ENCODE measurements at regions not wholly inside any gene's neighbourhood (a gene's known extent, or its start where the extent isn't known, plus 50 kb on each side); places are given as distances from the start of the nearest gene placed in this dataset.

- DNase-seq, result no peak
Observed at GRCh38 chr15:96747291-96747690, 416.8 kb downstream of the NR2F2 start.

DNA sequence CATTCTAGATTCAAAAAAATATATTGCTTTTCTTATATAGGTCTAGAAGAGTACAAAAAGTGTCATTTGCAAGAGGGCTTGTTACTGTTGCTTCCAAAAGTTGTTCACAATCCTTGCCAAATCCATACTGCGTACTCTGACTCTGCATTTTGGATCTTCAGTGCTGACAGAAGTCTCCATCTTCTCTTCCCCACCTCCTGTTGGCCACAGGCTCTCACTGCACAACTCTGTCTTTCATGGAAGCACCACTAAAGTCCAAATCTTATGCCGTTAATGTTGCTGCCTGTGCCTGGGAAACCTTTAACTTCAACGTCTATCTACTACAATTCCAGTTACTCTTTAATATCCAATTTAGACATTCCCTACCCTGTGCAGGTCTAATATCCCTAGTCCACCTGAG lies 419.9 kb downstream of the NR2F2 start:
- DNase-seq, result no peak

- DNase-seq, result no peak
Observed at GRCh38 chr15:96756146-96756545, 425.6 kb downstream of the NR2F2 start.

DNA sequence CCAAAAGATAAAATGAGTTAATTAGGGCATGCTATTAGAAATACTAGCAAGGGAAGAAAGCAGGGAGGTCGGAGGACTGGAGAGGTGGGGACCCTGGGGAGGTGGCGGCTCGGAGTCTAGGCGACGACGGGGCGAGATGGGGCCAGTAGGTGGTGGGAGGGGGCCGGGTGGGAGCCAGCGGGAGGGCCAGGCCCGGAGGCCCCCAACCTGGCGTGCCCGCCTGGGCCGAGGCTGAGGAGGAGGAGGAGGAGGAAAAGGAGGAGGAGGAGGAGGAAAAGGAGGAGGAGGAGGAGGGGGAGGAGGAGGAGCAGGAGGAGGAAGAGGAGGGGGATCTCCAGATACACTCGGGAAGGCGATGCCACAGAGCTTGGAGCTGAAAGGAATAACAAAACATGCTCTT lies 426.2 kb downstream of the NR2F2 start:
- DNase-seq, result no peak

- no peak for DNase-seq
Observed at GRCh38 chr15:96762566-96762965, 432.1 kb downstream of the NR2F2 start.

GRCh38 chr15:96764501-96764900 lies 434.0 kb downstream of the NR2F2 start:
- no peak for DNase-seq

DNA sequence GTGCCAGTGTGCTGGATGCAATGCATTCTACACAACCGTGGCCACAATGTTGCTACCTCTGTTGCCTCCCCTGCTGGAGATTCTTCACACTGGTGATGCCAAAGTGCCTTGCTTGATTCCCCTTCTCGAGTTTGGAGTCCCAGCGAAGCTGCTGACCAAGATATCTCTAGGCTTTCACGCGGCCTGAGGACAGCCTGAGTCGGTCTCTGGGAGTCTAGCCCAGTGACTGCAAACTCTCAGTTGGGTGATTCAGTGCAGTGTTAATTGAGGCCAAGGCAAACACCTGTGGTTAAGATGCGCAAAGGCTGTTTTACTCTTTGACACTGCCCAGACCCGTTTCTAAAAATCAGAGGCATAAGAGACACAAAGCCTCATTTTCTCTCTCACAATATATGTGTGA lies 434.4 kb downstream of the NR2F2 start:
- DNase-seq, result no peak

GRCh38 chr15:96766366-96766765 lies 435.9 kb downstream of the NR2F2 start:
- DNase-seq, result no peak

DNA sequence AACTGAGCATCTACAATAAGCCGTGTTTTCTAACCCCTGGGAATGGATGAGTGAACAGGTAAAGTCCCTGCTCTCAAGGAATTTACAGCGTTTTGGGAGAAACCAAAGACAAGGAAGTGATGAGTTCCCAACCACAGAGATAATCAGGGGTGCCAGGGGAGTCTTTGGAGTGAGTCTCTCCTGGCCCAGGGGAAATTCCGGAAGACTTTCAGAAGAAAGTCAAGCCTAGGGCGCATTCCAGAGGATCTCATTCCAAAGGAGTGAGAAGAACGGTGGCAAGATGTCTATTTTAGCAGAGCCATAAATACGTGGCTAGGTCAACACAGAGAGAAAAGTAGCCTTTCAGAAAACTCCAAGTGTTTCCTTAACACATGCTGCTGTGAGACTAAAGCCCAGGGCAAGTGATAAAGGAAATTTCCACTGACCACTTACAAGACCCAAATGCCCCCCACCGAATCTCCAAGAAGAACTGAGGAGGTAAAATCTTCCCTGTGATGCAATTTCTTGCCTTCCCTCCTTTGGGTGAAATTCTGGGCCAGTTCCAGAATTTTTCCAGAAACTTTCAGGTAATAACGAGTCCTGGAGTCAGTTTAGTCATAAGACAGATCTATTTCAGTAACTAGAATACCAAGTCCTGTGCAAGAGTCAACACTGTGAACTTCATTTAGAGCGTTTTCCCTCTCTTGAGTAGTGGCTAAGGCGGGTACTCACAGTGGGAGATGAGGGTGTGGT lies 437.4 kb downstream of the NR2F2 start:
- no peak for DNase-seq

DNA sequence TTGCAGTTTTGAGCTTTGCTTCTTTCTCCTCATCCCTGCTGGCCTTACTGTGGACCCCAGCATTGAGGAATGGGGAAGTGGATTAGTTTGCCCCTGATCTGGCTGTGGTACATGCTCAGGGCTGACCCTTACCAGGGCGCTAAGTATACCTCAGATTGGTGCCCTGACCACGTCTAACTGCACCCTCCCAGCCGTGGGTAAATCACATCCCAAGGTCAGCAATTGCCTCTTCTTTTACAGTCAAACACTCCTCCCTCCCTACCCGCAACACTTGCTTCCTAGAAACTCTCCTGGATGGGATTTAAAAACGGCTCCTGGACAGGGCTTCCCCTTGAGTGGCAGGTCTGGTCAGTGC lies 437.9 kb downstream of the NR2F2 start:
- no peak for DNase-seq

GRCh38 chr15:96771035-96771434 lies 440.5 kb downstream of the NR2F2 start:
- DNase-seq, result no peak

GRCh38 chr15:96774216-96774615 lies 443.7 kb downstream of the NR2F2 start:
- no peak for DNase-seq

- DNase-seq, result no peak
Observed at GRCh38 chr15:96783746-96784145, 453.2 kb downstream of the NR2F2 start.

- DNase-seq, result no peak
Observed at GRCh38 chr15:96790004-96790403, 459.5 kb downstream of the NR2F2 start.

- DNase-seq, result no peak
Observed at GRCh38 chr15:96792216-96792615, 461.7 kb downstream of the NR2F2 start.

- no peak for DNase-seq
Observed at GRCh38 chr15:96796841-96797240, 466.3 kb downstream of the NR2F2 start.

GRCh38 chr15:96801576-96802150 lies 471.2 kb downstream of the NR2F2 start:
- no peak for DNase-seq

GRCh38 chr15:96802611-96803255 lies 472.2 kb downstream of the NR2F2 start:
- DNase-seq, result no peak

- DNase-seq, result no peak
Observed at GRCh38 chr15:96804754-96805153, 474.3 kb downstream of the NR2F2 start.

DNA sequence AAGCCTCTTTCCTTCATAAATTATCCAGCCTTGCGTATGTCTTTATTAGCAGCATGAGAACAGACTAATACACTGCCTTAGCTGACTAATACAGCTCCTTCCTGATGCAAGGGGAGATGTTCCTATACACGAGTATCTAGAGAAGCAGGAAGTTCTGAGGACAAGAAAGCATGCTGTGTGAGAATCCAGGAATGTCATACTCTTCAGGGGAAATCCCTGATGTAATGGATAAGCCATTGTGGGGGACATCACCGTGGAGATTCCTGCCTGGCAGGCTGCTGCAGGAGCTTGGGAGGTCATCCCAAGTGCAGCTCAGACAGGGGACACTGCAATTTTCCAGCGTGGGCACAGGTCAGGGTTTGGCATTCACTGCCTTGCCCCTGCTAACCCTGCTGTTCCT lies 476.9 kb downstream of the NR2F2 start:
- DNase-seq, result no peak

DNA sequence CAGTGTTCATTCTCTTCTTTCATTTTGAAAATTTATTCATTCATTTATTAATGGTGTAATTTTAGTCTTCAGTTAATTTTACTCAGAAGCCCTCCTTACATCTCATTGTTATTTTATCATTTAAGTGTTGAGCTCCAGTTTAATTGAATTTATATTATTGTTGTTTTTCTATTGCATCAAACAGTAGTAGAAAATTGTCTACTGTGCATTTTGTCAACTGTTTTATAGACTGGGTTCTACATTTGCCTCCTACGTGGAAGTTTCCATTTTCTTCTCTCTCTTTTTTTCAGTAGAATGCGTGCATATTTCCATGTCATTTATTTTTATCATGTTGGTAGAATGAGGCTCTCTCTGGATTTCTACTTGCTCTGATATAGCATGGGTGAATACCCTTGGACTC lies 487.4 kb downstream of the NR2F2 start:
- DNase-seq, result no peak

DNA sequence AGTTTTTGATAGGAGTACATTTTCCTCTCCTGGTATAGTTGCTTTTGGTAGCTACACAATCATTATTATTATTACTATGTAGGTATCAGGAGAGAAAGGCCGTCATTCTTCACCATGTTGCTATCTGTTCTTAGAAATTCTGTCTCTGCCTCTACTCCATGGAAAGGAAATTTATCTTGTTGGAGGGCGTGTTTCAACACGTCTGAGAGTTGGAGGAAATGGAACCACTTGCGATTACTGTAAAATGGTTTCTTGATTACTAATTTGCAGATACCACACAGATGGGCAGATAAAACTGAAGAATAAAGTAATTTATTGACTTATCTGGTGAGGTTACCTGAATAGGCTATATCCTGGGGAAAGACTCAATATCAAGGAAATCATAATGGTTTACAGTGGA lies 488.4 kb downstream of the NR2F2 start:
- no peak for DNase-seq

DNA sequence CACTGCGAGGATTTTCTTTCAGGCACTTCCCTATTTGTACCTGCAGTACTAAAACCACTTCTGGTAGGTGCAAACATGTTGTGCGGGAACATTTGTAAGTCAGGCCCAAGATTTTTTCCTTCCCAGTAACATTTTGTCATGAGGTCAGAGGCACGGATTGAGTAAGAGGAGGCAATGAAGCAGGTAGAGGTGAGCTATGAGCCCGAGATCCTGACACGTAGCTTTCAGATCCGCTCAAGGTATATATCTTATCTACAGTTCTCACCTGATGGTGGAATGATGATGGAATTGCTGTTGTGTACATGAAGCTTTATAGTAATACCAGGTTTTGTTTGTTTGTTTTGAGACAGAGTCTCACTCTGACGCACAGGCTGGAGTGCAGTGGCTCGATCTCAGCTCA lies 497.5 kb downstream of the NR2F2 start:
- DNase-seq, result no peak

DNA sequence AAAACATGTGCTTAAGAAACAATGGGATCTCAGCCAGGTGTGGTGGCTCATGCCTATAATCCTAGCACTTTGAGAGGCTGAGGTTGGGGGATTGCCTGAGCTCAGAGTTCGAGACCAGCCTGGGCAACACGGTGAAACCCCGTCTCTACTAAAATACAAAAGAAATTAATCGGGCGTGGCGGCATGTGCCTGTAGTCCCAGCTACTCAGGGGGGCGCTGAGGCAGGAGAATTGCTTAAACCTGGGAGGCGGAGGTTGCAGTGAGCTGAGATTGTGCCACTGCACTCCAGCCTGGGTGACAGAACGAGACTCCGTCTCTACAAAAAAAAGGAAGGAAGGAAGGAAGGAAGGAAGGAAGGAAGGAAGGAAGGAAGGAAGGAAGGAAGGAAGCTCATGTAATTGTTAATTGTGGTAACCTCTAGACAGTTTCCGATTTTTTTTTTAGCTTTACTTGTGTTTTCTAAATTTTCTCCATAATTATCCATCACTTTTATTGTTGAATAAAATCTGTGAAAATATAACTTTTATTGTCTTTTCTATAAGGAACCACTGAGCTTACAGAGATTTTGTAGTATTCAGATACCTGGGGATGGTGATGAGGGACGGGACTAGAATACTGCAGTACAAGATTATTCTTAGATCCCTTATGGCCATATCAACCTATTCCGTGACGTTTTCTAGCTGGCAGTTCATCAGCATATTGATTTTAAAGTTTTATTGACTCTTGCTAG lies 506.9 kb downstream of the NR2F2 start:
- DNase-seq, result no peak
